NCI-H2029 (cell line): ENCODE measurements at regions not wholly inside any gene's neighbourhood (a gene's known extent, or its start where the extent isn't known, plus 50 kb on each side); places are given as distances from the start of the nearest gene placed in this dataset.

Source experiments
- DNase-seq: peaks from one replicate; lab custom pipeline; 2025; lab: John Stamatoyannopoulos, UW

DNA sequence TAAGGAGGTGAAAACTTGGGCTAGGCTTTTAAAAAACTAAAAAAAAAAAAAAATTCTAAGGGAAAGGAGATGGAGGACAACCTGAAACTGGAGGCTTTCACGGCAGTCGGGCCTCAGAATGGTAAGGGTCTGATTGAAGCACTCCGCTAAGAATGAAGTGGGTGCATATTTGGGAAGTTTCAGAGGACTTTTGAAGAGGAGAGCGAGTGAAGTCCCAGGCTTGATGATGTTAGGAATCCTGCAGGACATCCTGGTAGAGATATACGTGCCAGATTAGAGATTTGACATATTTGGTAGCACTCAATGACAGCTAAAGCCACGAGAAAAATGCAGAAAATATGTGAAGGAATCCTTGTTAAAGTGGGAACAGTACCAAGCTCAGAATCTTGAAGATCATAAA, 186.2 kb downstream of the SNAPC1 start:
- no peak for DNase-seq

DNA sequence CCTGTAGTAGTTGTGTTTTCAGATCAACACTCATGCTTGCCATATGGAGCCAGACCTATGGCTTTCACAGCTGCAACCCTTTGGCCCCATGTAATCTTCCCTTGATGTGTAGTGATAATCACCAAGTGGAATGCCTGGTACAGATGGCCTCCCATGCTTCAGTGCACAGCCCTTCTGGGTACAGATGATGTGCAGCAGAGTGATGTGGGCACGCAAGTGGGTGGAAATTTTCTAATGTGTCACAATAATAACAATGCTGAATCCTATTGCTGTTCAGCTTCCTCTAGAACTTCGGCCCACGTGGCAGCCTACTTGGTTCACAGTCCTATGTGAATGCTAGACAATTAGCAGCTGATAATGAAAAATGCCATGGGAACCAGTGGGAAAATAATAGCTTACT, 188.1 kb downstream of the SNAPC1 start:
- no peak for DNase-seq

DNA sequence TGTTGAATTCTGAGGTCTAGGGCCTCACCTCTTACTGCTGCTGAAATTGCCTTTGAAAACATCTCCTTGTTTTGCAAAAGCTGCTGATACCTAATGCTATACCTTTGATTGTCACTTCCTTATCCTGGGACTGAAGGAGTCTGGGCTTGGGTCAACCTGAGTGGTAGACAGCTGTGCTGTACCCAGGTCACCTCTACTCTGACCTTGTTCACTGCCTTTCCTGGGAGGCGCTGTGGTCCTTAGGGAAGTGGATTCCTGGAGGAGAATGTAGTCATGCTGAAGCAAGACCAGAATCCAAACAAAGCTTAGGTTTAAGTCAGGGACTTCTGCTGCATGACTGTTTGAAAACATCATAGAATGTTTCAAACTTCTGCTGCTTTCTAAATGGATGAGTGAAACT, 191.4 kb downstream of the SNAPC1 start:
- DNase-seq: no peak

GRCh38 chr14:61954306-61954705, 192.1 kb downstream of the SNAPC1 start:
- no peak for DNase-seq

DNA sequence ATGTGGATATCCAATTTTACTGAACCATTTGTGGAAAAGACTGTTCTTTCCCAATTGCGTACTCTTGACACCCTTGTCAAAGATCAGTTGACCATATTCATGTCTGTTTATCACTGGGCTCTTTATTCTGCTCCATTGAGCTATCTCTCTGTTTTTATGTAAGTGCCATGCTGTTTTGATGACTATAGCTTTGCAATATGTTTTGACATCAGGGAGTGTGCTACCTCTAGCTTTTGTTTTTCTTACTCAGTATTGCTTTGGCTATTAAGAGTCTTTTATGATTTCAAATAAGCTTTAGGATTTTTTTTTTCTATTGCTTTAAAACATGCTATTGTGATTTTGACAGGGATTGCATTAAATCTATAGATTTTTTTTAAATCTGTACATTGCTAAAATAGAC, 194.3 kb downstream of the SNAPC1 start:
- no peak for DNase-seq

DNA sequence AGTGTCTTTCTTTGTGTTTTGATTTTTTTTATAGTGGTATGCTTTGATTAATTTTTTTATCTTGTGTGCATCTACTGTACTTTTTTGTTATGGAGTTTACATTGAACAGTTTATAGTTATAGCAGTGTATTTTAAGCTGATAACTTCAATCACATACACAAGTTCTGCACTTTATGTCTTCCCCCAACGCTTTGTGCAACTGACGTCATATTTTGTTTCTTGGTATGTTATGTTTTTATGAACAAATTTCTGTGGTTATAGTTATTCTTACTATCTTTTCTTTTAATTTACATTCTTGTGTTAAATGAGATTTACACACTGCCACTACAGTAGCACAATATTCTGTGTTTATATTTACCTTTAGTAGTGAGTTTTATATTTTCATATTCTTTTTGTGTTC, 197.1 kb downstream of the SNAPC1 start:
- no peak for DNase-seq

- DNase-seq: no peak
These were observed 199.1 kb downstream of the SNAPC1 start for GRCh38 chr14:61961369-61961768.

DNA sequence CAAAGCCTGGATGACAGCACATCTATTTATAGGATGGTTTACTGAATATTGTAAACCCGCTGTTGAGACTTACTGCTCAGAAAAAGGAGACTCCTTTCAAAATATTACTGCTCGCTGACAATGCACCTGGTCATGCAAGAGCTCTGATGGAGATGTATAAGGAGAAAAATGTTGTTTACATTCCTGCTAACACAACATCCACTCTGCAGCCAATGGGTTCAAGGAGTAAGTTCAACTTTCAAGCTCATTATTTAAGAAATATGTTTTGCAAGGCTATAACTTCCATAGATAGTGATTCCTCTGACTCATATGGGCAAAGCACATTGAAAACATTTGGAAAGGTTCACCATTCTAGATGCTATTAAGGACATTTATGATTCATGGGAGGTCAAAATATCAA, 201.7 kb downstream of the SNAPC1 start:
- no peak for DNase-seq

- DNase-seq: no peak
These were observed 203.0 kb downstream of the SNAPC1 start for GRCh38 chr14:61965030-61965745.

GRCh38 chr14:61968207-61968606, 206.0 kb downstream of the SNAPC1 start:
- DNase-seq: no peak

DNA sequence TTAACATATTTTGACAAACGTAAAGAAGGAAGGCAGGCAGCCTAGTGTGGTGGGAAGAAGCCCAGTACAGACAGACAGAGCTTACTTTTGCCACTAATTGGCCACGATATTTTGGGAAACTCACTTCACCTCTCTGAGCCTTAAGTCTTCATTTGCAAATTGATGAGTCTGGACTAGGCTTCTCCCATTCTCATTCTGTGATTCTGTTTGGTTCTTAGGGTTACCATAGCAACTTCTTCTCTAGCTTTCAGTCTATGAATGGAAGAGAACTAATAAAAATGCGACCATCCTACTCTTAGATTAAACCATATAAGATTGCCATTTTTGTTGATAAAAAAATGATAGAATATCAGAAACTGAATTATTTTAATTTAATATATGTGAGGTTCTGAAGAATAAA, 210.5 kb downstream of the SNAPC1 start:
- no peak for DNase-seq

GRCh38 chr14:61973981-61974380, 211.8 kb downstream of the SNAPC1 start:
- DNase-seq: no peak

DNA sequence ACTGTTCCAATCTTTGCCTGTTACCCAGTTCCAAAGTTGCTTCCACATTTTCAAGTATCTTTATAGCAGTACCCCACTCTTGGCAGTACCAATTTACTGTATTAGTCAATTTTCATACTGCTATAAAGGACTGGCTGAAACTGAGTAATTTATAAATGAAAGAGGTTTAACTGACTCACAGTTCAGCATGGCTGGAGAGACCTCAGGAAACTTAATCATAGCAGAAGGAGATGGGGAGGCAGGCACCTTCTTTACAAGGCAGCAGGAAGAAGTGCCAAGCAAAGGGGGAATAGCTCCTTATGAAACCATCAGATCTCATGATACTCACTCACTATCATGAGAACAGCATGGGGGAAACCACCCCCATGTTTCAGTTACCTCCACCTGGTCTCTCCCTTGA, 215.0 kb downstream of the SNAPC1 start:
- DNase-seq: no peak

DNA sequence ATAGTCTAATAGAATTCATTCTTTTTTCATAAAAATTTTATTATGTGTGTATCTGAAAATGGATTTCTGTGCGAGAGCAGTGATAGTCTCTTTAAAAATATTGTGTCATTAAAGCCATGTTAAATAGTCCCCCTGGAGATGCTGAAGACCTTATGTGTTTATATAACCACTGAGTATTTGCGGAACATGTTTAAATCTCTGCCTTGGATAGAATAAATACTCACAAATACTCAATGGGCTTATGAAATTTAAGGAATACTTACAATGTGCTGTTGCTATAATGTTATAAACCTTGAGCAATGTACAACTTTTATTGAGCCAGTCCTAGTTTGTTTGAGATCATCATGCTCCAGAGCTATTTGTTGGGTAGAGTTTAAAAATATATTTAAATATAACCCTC, 226.0 kb downstream of the SNAPC1 start:
- DNase-seq: no peak

DNA sequence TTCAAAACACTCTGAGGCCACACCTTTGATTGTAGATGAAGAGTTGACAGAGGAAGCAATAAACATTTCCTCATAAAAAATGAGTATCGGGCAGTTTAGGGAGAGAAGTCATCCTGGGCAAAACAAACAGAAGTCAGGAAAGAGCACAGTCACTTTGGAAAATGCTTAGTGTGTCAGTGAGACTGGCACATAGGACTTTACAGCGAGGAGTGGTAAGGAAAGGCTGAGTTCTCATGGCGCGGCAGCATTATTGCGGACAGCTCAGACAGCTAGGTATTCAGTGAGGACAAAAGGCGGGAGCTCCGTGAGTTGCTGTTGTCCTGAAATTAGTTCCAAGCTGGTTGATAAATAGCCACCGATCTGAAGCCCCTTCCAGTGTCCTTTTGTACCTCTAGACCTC, 229.9 kb downstream of the SNAPC1 start:
- DNase-seq: no peak

GRCh38 chr14:61992926-61993325, 230.7 kb downstream of the SNAPC1 start:
- DNase-seq: no peak

- DNase-seq: no peak
These were observed 232.4 kb downstream of the SNAPC1 start for GRCh38 chr14:61994589-61994988.

GRCh38 chr14:61996753-61997152, 234.5 kb downstream of the SNAPC1 start:
- DNase-seq: no peak

GRCh38 chr14:61997161-61997560, 234.9 kb downstream of the SNAPC1 start:
- DNase-seq: no peak

DNA sequence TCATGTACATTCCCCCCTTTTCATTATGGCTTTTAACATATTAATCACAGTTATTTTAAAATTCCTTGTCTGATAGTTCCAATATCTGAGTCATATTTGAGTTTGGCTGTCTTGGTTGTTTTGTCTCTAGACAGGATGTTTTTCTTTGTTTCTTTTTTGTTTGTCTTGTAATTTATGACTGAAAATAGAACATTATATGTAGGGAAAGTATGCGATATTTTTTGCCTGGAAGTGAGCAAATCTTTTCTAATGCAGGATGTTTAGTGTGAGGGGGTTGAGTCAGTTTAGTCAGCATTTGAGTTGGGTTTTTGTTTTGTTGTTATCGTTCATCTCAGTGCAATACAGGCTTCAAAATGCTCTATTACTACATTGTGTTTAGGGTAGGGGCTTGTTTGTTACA, 239.7 kb downstream of the SNAPC1 start:
- DNase-seq: no peak

GRCh38 chr14:62002642-62003041, 240.4 kb downstream of the SNAPC1 start:
- DNase-seq: no peak

DNA sequence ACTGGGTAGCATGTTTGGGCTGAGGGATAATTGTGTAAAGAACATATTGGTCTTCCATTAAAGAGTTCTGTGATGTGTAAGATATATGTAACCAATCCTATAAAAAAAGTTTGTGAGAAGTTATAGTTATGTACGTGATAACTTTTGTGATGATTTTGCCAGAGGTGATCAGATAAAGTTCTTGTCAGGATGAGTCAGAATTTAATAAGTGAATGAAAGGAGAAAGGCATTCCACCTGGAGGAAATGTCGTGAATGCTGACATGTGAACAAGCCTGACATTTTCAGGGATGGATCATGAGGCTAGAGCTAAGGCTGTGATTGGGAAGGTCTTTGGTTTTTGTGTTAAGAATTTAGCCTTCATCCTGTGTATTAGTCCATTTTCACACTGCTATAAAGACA, 241.5 kb downstream of the SNAPC1 start:
- DNase-seq: no peak

- DNase-seq: no peak
These were observed 244.0 kb downstream of the SNAPC1 start for GRCh38 chr14:62006116-62006731.

- no peak for DNase-seq
These were observed 253.0 kb downstream of the SNAPC1 start for GRCh38 chr14:62015243-62015642.
